ENCODE measurements at regions not wholly inside any gene's neighbourhood (a gene's known extent, or its start where the extent isn't known, plus 50 kb on each side); places are given as distances from the start of the nearest gene placed in this dataset.

DNA sequence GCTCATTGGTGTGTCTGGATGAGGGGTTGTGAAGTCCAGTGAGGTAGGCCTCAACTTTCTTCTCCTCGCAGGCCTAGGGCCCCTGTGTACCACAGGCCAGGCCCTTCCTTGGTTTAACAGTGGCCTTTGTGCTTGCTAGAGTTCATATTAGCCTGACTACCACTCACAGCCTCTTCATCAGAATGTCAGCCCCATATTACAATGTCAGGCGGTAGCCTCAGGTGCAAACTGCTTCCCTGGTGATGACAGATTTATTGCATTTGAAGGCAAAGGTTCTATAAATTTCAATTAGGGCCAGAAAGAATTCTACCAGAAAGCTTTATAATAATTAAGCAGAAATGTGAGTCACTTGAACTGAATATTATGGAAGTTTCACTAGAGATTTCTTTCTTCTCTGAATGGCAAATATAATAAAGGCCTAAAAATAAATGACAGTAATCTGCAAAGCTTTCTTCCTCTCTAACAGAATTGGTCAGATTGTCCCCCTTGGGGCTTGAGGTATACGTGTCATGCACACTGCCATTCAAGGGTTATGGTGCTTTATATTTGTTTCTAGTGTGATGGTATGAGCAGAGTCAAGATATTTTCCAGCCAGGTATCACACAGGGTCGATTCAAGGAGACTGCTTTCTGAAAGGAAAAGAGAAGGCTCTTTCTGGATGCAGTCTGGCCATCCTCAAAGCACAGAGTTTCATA lies 210.3 kb downstream of the CWF19L2 start:
- TF ChIP-seq, protein P1, sequence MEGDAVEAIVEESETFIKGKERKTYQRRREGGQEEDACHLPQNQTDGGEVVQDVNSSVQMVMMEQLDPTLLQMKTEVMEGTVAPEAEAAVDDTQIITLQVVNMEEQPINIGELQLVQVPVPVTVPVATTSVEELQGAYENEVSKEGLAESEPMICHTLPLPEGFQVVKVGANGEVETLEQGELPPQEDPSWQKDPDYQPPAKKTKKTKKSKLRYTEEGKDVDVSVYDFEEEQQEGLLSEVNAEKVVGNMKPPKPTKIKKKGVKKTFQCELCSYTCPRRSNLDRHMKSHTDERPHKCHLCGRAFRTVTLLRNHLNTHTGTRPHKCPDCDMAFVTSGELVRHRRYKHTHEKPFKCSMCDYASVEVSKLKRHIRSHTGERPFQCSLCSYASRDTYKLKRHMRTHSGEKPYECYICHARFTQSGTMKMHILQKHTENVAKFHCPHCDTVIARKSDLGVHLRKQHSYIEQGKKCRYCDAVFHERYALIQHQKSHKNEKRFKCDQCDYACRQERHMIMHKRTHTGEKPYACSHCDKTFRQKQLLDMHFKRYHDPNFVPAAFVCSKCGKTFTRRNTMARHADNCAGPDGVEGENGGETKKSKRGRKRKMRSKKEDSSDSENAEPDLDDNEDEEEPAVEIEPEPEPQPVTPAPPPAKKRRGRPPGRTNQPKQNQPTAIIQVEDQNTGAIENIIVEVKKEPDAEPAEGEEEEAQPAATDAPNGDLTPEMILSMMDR (conservative IDR thresholded peaks at IDR 0.05): no peak
- no peak for TF ChIP-seq EZH2 (IDR thresholded peaks at IDR 0.05; ENCODE audit: low read depth)
